ENCODE measurements at regions not wholly inside any gene's neighbourhood (a gene's known extent, or its start where the extent isn't known, plus 50 kb on each side); places are given as distances from the start of the nearest gene placed in this dataset.

GRCh38 chr18:47682876-47683275, 247.6 kb downstream of the SMAD2 start:
- in situ Hi-C loops (cut with HindIII; ENCODE audit: low sequenced_read_pairs) = no loop called here

- in situ Hi-C loops (cut with HindIII; ENCODE audit: low sequenced_read_pairs) = no loop called here
Measured at GRCh38 chr18:47680488-47680887, 250.0 kb downstream of the SMAD2 start.

- in situ Hi-C loops (cut with HindIII; ENCODE audit: low sequenced_read_pairs) = no loop called here
Measured at GRCh38 chr18:47679864-47680263, 250.6 kb downstream of the SMAD2 start.

- in situ Hi-C loops (cut with HindIII; ENCODE audit: low sequenced_read_pairs) = no loop called here
Measured at GRCh38 chr18:47677952-47678351, 252.5 kb downstream of the SMAD2 start.

- in situ Hi-C loops (cut with HindIII; ENCODE audit: low sequenced_read_pairs) = no loop called here
Measured at GRCh38 chr18:47669815-47670214, 260.6 kb downstream of the SMAD2 start.

- in situ Hi-C loops (cut with HindIII; ENCODE audit: low sequenced_read_pairs) = no loop called here
Measured at GRCh38 chr18:47658498-47658897, 272.0 kb downstream of the SMAD2 start.

DNA sequence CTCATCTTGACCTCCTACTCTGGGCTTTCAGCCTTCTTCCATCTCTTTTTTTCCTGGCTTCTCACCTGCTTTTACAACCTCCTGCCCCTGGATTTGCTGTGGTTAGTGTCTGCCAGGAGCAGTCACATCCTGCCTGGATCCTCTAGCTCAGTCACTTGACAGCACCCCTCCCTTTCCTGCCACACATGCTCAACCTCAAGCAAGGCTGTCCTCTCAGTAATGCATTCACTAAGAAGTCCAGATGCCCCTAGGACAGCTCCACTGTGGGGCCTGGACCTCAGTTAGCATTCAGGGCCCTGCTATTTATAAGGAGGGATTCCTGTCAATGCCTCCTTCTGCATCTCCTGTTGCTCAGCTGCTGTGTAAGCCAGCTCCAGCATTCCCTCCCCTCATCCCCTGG, 275.5 kb downstream of the SMAD2 start:
- in situ Hi-C loops (cut with HindIII; ENCODE audit: low sequenced_read_pairs) = loop anchor here (5.0 kb wide), 1 partner anchor 48 kb away; no protein-coding TSS in a partner anchor

DNA sequence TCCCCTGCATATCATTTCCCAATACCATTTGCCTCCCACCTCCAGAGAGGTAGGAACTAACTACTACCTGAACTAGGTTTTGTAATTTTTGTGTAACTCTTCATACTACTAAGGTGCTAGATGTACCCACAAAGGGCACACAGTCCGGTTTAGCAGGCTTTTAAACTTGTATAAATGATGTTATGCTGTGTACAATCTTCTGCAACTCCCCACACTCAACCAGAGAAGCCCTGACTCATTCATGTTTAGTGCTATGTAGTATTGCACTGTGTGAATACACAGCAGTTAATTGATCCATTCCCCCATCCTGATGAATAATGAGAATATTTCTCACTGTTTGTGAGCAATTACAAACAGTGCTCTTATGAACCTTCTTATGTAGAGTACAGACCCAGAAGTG, 285.6 kb downstream of the SMAD2 start:
- in situ Hi-C loops (cut with HindIII; ENCODE audit: low sequenced_read_pairs) = no loop called here

- in situ Hi-C loops (cut with HindIII; ENCODE audit: low sequenced_read_pairs) = loop anchor here (10.0 kb wide), 1 partner anchor 57 kb away; no protein-coding TSS in a partner anchor
Measured at GRCh38 chr18:47637551-47637950, 292.9 kb downstream of the SMAD2 start.

GRCh38 chr18:47635416-47635815, 295.0 kb downstream of the SMAD2 start:
- in situ Hi-C loops (cut with HindIII; ENCODE audit: low sequenced_read_pairs) = loop anchor here (10.0 kb wide), 1 partner anchor 59 kb away; no protein-coding TSS in a partner anchor

DNA sequence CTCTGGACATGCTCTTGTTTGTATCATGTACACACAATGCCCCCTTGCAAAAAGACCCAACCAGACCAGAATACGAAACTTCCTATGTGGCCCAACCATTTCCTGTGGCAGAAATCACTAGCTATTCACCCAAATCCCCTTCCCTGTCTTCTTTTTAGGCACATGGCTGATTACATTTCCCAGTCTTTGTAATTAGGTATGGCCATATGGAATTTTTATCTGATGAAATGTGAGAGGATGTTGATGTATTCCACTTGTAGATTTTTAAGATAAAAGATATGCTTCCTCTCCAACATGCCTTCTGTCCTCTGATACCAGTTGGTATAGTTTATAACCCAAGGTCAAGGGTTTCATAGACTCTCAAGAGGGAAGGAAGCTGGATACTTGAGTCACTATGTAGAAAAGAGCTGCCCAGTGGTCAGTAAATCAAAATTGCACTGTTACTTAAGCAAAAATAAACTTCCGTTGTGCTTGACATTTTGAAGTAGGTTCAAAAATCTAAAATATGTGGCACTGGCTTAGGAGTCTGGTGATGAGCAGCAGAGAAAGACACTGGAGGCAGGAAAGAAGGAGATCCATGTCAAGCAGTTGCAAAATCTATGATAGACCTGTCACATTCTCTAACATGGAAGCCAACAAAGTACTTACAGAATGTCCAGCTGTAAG, 297.4 kb downstream of the SMAD2 start:
- in situ Hi-C loops (cut with HindIII; ENCODE audit: low sequenced_read_pairs) = loop anchor here (10.0 kb wide), 1 partner anchor 62 kb away; no protein-coding TSS in a partner anchor

DNA sequence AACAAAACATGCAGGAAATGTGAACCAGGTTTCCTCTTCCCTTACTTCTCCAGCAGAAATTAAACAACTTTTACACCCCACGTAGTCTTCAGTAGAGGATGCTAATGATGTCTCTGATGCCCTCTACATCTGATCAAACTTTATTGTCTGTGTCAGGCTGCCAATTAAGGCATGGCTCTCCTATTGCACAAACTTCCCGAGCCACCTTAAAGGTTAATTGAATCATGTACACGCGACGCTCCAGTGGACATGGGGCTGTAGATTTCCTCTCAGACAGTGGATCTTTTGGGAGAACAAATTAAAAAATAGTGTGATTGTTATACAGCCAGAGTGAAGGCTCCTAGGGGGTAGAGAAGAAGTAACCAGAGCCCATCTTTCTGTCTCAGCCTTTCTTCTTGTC, 301.6 kb downstream of the SMAD2 start:
- in situ Hi-C loops (cut with HindIII; ENCODE audit: low sequenced_read_pairs) = no loop called here

- in situ Hi-C loops (cut with HindIII; ENCODE audit: low sequenced_read_pairs) = no loop called here
Measured at GRCh38 chr18:47628240-47628781, 302.1 kb downstream of the SMAD2 start.

DNA sequence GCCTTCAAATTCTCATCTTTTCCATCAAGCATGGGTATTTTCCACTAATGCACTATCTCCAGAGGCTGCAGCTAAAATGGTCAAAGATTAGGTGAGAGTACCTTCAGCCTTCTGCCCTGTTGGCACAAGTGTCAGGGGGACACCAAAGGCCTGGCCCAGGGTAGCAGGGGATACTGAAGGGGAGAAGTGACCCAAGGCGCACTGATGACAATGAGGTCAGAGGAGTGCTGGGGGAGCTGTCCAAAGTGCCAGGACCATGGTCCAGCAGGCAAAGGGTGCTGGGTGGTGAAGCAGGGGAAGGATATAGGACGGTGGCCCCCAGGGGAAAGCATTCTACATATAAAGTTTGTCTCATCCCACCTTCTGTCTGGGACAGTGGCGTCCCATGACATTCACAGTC, 303.4 kb downstream of the SMAD2 start:
- in situ Hi-C loops (cut with HindIII; ENCODE audit: low sequenced_read_pairs) = no loop called here

DNA sequence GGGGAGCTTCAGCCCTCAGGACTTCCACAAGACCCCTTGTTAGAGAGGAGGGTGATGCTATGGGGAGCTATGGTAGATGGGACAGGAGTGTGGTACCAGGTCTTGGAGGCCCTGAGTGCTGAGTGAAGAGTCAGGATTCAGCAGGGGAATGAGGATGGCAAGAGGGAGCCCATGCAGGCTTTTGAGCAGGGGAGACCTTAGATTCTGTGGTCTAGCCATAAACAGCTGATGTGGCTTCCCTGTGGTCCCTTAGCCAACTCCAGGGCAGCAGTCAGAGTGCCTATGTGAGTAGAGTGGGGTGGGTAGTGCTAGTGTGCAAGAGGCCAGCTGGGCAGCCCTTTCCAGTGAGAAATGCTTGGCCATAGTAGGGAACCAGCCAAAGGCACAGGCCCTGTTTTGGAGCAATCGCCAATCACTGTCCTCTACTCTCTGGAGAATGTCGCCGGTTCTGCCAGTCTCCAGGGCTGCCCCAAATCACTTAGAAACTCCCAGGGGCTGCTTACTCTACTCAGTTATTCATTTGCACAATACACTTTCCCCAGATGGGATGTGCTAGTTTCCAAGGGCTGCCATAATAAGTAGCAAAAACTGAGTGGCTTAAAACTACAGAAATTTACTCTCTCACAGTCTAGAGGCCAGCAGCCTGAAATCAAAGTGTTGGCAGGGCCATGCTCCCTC, 310.5 kb downstream of the SMAD2 start:
- in situ Hi-C loops (cut with HindIII; ENCODE audit: low sequenced_read_pairs) = no loop called here

DNA sequence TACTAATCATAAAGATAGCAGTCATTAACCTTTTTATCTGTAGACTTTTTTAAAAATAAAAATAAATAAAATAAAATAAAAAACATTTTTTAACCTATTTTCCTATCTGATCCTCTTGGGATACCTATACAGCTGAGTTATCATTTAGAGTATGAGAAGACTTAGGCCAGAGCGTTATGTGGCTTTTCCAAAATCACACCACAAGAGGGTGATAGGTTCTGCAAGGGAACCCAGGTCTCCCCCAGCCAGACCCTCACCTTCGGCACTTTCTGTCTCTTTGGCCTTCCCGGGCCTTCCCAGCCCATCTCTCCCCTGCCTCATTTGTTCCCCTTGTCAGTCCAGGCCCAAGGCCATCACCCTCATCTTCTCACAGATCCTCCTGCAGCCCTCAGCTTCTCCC, 311.7 kb downstream of the SMAD2 start:
- in situ Hi-C loops (cut with HindIII; ENCODE audit: low sequenced_read_pairs) = no loop called here

DNA sequence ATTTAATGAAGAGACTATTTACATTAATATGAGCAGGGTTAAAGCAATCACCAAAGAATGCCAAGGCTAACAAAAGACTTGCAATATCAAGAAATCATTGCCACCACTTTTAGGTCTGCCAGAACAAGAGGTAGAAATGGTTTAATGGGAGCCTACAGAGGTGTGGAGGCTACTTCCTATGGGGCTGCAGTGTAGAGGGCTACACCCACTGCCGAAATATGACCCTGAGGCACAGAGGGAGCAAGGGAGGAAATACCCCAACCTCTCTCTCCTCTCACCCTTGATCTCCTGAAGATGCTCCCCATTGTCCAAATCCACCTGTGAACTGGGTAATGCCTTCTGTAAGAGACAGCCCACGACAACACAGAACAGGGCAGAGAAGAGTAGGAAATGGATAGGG, 315.4 kb downstream of the SMAD2 start:
- in situ Hi-C loops (cut with HindIII; ENCODE audit: low sequenced_read_pairs) = no loop called here

- in situ Hi-C loops (cut with HindIII; ENCODE audit: low sequenced_read_pairs) = no loop called here
Measured at GRCh38 chr18:47613929-47614328, 316.5 kb downstream of the SMAD2 start.

DNA sequence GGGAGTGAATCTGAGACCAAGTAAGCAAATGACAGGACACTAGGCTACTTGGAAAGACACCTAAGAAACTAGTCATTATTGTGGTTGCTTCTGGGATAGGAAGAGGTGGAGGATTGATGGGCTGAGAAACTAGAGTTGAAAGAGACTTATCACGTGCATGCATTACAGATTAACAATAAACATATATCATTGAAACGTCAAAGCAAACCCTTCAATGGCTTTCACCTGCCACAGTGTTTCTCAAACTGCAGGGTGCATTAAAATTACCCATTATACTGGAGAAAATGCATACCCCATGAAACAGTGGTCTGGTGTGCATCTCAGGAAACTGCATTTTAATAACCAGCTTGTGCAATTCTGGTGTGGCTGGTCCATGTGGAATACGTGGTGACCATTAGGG, 318.8 kb downstream of the SMAD2 start:
- in situ Hi-C loops (cut with HindIII; ENCODE audit: low sequenced_read_pairs) = no loop called here

DNA sequence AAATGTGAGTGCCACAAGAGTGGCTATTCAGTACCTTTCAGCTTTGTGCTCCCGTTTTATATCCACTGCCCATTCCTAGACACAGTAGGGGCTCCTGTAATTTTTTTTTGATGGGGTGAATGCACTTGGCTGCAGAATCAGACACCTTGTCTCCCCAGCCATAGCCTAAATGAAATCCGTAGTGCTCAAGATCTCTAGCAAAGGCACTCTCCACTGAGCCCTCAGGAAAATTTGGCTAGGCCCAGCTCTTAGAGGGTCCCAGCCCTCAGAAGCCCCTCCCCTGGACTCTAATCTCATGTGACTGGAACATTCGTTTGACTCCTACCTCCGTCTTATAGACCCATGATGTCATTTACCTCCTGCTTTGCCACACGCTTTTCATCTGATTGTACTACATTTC, 323.9 kb downstream of the SMAD2 start:
- in situ Hi-C loops (cut with HindIII; ENCODE audit: low sequenced_read_pairs) = loop anchor here (5.0 kb wide), 1 partner anchor 46 kb away; no protein-coding TSS in a partner anchor

- in situ Hi-C loops (cut with HindIII; ENCODE audit: low sequenced_read_pairs) = loop anchor here (5.0 kb wide), 1 partner anchor 47 kb away; no protein-coding TSS in a partner anchor
Measured at GRCh38 chr18:47605093-47605492, 325.4 kb downstream of the SMAD2 start.

DNA sequence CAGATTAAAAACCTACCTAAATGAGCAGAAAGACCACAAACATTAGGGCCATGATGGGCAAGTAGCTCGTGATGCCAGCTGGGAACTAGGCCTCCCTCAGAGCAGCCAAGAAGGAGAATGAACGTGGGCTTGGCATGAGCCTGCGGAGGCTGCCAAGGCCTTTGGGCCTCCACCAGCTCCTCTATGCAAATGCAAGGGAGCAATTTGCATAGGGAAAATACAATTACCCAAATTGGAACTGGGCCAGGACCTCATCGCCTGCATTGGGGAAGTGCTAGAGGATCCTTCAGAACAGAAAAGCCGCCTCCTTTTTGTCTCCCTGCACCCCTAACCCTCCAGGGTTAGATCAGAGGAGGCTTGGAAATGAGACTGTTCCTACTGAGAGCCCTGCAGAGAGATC, 326.4 kb downstream of the SMAD2 start:
- in situ Hi-C loops (cut with HindIII; ENCODE audit: low sequenced_read_pairs) = no loop called here
